ENCODE measurements at regions not wholly inside any gene's neighbourhood (a gene's known extent, or its start where the extent isn't known, plus 50 kb on each side); places are given as distances from the start of the nearest gene placed in this dataset.
A peak's percentile ranks its signal among the peaks of the same experiment; 100 is the strongest.

DNA sequence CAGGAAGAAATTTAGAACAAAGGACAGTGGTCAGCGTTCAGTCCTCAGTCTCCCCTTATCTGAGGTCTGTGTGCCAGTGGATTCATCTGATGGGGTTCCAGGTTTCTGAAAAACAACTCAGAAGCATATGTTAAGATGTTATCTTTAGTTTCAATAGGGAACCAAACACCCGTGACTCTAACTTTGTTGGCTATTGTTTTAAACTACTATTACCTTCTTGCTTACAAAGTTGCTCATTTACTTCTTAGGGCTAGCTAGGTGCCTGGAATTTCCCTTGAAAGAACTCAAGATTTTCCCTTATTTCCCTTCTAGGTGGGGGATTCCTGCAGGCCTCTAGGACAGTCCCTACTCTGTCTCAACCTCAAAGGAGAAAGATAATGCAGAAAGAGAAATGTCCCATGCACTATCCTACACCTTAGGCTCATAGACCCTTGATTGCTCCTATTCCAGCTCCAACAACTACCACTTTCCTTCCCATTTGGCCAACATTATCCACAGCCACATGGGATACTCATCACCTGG, 192.5 kb upstream of the LYZL1 start:
- no peak for DNase-seq

DNA sequence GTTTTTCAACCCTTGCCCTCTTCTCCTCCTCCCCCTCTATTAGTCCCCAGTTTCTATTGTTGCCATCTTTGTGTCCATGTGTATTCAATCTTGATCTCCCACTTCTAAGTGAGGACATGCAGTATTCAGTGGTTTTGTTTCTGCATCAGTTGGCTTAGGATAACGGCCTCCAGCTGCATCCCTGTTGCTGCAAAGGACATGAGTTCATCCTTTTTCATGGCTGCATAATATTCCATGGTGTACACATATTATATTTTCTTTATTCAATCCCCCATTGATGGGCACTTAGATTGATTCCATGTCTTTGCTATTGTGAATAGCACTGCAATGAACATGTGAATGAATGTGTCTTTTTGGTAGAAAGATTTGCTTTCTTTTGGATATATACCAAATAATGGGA, 190.4 kb upstream of the LYZL1 start:
- no peak for DNase-seq

DNA sequence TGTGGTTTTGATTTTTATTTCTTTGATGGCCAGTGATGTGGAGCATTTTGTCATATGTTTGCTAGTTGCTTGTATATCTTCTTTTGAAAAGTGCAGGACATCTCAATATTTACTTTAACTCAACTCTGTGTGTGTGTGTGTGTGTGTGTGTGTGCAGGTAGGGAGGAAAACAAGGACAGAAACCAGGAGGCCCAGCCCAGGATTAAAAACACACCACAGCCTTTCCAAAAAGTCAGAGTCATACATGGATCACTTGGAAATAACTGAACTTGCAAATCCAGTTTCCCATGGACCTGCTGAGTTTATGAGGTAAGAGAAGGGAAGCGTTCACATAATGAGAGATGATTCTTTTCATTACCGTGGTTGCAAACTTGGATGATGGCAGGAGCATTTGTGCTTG, 189.9 kb upstream of the LYZL1 start:
- no peak for DNase-seq

DNA sequence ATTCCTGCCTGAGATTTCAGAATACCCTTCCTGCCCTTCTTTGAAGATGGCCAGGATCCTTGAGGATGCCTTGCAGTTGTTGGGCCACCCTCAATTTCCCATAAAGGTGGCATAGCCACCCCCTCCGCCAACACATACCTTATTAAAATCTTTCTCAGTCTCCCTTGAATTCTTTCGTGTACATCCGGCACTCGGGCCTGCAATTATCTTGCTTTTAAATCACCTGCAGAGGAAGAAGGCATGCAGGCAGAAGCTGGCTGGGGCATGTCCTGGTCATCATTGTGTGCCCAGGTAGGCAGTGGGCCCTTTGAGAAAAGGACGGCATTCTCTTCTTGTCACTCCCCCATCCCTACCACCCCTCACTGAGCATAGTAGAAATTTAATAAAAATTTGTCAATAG, 189.5 kb upstream of the LYZL1 start:
- no peak for DNase-seq

DNA sequence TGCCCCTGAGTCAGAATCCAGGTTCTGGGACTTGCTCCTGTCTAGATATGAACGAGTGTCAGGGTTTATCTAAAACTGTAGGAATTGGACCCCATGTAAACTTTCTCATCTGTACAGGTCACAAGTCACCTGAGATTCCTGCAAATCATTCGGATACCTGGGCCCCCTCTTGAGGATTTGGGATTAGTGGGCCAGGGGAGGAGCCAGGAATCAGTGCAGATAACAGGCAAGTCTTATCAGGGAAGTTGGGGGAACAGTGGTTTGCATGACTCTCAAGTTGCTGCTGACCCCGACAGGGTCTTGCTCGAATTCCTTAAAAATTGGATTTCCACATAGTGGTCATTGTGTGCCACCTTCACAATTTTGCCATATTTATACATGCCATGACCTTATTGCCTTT, 188.4 kb upstream of the LYZL1 start:
- DNase-seq: no peak

DNA sequence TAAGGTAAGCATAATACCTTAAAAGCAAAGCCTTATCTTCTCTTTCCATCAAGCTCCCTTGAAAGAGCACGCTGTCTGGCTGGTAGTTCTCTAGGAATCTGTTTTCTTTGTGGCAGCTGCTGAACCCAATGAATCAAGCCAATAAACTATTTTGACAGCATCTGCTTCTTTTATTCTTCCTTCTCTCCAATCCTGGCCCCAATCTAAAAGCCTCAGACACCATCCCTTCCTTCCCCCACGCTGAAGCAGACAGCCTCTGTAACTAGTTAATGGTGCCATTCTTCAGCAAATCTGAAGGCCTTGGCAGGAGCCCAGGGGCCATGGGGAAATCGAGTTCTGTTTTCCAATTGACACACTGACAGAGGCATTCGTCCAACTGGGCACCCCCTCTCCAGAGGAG, 186.6 kb upstream of the LYZL1 start:
- DNase-seq: no peak

DNA sequence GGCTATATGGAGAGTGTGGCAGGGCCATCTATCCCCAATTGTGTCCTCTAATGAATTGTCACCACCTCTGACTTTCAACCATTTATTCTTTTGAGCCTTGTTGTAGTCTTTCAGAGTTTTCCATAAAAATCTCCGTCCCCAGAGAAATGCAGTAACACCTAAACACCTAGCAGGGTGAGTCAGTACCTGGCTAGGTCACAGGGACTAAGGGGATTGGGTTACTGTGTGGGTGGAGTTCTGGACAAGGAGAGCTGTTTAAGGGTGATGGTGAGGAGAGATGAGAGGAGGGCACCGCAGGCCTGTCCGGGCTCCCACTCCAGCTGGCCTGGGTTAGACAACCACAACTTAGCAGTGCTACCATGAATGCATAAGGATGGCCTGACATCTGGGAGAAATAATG, 186.2 kb upstream of the LYZL1 start:
- no peak for DNase-seq

DNA sequence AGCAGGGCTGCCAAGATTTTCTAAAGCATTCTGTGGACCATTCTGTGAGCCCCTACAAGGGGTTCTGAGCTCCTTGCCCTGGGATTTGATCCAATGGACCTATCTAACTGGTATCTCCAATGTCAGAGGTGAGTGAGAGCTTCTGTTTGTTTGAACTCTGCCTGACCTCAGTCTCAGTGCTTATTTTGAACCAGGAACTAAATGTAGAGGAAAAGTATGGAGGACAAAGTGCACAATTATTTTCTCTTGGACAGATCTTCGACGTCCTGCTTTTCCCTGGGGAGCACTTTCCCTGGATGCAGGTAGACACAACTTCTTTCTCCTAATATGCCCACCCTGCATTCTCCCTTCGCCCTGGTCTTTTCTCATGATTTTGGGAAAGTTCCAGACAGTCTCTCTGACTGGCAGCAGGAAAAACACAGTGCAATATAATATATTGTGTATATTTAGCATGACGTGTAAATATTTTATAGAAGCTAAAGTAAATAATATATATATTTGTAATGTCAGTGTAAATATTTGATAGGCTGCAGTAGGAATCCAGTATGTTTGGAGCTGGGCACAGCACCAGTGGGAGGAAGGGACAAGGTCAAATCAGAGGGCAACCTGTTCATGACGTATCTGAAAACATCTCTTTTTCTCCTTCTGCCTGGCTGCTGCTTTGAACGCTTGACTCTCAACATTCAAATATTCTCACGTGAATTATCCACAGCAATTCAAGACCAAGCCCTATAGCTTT, 184.0 kb upstream of the LYZL1 start:
- no peak for DNase-seq

DNA sequence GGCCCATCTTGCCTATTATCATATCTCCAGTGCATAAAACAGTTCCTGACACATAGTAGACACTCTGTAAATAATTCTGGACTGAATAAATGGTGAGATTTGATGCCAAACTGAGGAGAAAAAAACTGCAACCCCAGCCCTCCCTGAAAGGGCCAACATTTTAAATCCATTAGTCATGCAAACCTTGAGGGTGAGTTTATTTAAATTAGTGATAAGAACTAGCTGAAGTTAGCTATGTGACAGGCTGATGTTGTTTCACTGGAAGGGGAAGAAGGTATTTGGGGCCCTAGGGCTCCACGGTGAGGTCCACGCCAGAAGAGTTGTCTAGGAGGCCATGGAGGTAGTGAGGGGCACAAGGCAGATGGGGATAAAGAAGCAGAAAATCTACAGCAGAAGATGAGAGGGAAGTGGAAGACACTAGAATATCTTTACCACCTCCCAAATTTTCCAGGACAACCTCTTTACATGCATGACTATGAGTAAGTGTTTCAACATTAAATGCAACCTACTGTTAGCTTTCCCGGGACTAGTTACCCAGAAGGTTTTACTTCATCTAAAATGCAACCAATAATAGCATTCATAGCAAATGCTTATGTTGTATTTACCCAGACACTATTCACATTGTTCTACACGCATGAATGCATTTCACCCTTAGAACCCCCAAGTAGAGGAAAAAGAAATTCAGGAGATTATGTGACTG, 183.2 kb upstream of the LYZL1 start:
- no peak for DNase-seq

DNA sequence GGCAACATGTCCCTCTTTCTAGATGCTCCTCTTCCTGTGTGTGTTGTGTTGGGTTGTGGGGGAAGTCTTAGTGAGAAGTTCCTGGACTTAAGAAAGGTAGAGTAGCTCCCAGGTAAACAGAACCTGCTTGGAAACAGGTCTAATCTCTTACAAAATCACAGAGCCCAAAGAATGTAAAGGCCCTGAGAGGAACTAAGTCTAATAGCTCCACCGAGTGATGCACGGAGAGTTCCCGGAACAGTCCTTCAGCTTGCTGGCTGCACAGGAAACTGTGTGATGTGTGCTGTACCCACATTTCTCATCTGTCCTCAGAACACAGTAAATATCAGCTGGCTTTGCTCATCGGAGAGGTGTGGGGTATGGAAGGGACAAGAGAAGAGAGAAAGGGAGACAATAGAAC, 182.6 kb upstream of the LYZL1 start:
- no peak for DNase-seq

DNA sequence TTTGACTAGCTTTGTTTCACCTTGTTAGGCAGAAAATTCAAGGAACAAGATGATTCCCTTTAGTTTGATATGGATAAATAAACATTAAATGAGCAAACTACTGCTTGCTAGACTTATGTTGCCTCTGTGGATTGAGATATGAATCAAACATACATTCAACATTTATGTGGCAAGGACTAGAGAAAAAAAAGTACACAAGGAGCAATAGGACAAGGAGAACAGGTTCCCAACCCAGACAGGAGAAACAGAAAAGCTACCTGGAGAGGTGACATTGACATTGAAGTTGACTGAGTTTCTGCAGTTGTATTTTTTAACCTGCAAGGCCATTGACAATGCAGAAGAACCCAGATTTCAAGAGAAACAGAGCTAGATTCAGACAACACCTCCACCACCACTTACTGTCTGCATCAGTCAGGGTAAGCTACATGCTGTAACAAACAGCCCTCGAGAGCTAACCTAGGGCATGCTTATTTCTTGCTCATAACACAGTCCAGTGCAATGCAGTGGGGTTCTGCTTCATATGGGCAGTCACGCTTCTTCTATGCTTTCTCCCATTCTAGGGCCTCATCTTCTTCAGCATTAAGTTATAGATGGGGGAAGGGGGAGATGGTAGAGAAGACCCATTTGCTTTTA, 180.9 kb upstream of the LYZL1 start:
- no peak for DNase-seq

DNA sequence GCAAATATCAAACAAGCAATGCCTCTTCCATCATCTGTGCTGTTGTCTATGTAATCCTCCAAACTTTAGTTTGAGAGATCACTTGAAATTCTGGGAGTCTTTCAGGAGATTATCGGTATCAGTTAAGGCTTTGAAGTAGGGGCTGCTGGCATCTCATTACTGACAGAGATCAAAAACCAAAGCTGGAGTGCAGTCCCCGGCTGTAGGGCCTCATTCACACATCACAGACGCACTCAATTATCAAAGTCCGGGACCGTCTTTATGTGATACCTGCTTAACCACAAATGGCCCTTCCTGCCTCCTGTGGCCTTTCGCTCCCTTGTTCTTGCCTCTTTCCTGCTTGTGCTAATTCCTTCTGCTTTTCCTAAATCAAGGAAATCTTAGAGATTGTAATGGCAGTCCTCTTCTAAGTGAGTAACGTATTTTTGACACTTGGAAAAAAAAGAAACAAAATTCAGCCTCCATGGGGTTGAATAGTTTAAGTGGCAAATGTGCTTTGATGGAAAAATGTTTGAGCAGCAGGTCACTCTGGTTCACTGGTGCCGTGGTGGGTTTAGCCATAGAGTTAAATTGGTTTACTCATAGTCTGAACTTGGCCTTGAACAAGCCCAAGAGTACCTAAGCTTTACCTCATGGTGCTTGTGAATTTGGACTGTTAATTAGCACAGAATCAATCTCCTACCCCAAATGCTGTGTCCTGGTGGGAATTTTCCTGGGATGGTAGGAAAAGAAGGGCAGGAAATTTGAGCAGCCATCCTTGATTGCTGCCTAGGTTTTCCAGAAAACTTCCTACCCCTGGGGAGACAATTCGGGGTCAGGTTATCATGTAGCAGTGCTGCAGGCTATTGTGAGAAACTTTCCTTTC, 178.9 kb upstream of the LYZL1 start:
- no peak for DNase-seq

DNA sequence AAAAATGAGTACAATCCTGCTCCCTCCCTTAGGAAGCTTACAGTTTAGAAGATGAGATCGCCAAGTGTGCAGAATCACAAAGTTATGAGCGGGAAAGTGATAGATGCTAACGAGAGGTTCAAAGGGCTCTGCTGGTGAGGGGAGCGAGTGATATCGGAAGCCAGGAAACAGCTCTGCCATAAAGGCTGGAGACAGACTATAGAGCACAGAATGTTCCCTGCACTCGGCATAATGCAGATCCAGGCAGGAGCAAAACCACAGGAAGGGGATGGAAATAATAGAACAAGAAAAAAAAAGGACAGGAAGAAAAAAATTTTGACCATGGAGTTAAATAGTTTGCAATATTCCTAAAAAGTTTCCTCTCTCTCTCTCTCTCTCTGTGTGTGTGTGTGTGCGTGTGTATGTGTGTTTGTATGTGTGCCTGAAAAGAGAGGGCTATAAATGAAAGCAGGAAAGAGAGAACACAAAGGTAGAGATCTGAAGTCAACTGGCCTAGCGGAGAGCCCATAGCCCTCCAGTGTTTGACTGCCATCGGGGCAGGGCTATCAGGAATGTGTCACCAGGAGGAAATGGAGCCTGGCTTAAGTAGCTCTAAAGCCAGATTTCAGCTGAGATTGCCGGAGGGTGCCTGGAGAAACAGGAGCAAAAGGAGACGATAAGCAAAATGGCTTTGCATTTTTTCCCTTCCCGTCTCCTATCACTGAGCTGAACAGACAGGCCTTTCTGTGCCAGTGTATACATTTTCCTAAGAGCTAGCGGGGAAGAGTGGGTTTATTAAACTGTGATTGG, 175.8 kb upstream of the LYZL1 start:
- DNase-seq: no peak

DNA sequence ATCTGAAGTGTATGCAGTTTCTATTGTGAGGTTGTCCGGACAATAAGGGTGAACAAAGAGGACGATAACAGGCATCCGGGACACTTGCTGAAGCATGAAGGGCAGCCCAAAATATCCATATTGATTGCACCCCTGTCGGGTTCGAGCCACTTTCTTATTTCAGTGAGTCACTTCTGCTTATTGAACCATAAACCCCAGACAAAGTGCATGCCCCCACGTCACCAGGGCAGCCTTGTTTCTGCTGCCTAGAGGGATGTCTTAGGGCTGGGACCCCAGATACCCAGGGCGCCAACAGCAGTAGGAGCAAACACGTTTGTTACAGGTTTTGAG, 175.3 kb upstream of the LYZL1 start:
- no peak for DNase-seq

DNA sequence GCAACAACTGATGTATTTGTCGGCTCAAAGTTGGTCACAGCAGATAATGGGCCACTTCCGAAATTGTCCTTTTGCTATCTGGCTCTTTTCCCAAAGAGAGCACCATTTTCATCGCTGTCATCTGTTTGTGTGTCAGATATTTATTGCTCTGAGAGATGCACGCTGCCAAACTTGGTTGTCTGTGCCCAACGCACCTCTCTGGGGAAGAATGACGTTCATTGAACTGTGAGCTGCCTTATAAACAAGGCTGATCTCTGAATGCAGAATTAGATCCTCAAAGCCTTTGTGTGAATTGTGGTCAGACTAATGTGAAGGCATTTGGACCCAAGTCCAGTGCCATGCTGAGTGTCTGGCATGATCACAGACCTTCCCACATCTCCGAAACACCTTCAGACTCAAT, 174.7 kb upstream of the LYZL1 start:
- DNase-seq: no peak

DNA sequence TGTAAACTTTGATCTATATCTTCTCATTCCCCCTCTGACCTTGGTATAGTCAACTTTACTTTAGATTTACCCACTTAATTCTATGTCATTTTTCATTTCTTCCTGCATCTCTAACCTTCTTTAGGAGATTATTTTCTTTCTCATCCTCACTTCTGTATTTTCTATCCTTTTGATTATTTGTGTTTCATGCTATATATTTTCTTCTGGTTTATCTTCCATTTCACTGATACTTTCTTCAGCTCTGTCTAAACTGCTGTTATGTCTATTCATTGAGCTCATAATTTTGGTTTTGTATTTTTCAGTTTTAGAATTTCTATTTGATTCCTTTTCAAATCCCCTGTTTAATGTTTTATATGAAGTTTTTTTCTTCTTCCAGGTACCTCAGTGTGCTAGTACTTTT, 171.1 kb upstream of the LYZL1 start:
- no peak for DNase-seq

DNA sequence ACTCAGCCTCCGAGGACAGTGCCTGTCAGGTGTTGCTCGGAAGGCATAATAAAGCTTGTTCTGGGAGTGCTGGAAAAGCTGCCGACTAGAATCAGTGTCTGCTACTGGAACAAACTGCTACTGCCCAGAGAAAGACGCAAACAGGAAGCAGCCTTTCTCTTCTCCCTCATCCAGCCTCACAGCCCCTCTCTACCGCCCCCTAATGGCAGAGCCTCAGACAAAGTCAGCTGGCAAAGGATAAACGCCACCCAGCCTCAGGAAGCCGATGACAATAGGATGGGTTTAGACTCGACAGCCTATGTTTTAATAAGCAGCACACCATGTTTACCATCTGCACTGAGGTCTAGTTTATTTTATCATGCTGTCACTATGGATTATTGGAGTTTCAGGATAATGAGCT, 169.5 kb upstream of the LYZL1 start:
- peak; percentile 65 for DNase-seq

DNA sequence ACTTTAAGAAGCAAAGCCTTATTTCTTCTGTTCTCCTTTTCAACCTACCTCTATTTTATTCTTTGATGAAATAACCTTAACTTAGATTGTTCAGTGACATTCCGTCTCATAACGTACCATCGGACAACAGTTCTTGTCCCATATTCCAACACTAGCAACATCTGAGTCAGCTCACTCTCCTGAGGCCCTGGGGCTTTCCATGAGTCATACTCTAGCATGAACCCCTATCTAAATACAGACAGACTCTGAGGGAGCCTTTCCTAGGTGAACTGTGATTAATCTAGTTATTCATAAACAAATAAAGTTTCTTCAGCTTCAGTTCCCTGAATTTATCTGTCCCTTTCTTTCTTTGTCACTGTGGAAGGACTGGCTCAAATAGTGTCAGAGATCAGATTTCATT, 168.7 kb upstream of the LYZL1 start:
- no peak for DNase-seq

DNA sequence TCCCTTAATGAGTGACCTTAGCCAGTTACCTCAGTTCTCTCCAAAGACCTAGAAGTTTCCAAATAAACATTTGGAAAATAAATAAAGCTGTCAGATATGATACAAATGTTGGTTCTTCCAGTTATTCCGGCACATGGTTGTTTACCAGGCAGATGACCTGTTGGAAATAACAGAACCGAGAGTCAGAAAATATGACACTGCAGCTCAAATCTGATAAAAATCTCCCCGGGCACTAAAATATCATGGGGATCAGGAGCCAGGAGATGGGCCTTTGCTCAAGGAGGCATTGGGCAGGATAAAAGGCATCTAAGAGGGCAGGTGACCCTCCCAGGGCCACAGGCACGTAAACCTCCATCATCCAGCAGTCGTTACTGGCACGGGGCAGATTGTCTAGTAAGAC, 164.0 kb upstream of the LYZL1 start:
- DNase-seq: no peak

DNA sequence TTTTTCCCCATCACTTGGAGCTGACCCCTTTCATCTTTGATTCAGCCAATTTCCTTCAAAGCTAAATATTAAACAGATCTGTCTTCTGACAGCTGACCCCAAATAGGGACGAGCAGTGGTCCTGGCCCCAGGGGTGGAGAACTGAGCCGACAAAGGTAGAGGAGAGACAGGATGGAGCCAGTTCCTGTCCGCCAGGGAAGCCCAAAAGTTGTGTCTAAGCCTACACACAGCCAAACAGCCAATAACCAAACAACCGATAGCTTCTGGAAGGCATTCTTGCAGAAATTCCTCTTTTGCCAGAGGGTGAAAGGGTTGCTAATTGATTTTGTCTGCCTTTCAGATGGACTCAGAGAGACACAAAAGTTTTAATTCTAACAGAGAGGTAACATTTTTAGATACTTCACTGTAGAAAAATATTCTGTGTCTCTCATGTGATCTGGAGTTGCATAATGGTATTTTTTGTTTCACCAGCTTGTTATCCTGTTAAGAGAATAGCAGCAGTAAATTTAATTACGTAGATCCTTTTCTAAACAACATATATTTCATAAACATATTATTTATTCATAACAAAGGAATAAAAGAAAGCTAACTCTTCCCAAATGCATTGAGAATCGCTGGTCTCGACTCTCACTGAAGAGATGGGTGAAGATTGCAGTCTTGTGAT, 161.7 kb upstream of the LYZL1 start:
- no peak for DNase-seq

DNA sequence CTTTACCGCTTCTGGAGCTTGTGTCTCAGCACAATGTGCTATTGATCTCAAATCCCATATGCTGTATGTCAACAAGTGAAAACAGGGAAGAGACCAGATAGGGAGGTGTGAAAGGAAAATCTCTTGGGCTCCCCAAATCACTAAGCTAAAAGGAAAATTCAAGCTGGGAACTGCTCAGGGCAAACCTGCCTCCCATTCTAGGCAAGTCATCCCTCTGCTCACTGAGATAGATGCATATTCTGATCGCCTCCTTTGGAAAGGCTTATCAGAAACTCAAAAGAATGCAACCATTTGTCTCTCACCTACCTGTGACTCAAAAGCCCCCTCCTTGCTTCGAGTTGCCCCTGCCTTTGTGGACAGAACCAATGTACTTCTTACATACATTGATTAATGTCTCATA, 161.1 kb upstream of the LYZL1 start:
- no peak for DNase-seq

DNA sequence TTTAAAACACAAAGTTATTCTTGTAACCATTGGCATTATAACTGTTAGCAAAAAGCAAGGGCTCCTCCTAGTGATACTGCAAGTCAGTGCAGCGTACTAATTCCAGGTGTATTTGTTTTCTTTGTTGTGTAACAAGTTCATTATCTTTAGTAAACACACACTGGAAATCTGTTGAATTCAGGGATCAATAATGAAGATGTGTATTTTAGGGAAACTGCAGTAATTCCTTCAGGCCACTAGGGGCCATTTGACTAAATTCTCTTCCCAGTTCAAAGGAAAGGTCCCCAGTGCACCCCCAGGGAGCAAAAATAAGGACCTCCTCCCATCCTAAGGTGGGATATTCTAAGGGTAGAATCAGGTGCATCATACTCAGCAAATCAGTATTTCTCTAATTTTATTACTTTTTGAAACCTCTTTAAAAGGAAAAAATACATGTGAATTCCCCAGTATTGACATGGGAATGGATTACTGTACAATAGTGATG, 158.6 kb upstream of the LYZL1 start:
- peak; percentile 73 for DNase-seq
